Adipocyte (in vitro differentiated cells): ENCODE measurements at regions not wholly inside any gene's neighbourhood (a gene's known extent, or its start where the extent isn't known, plus 50 kb on each side); places are given as distances from the start of the nearest gene placed in this dataset.

ENCODE experiments used
- DNase-seq: peaks from one replicate; pipeline ENCODE4 v3.0.0-alpha.2; 2015; ENCODE audit warnings: low read depth
- H3K27me3 ChIP-seq: replicated peaks from 2 replicates; pipeline ENCODE4 v1.7.0; 2013; ENCODE audit warnings: mild to moderate bottlenecking, low read length, moderate library complexity; ENCODE audit not compliant: control insufficient read depth, insufficient read depth
- H3K36me3 ChIP-seq: 2 replicates; pipeline ENCODE4 v1.7.0; 2013; ENCODE audit warnings: low read length, mild to moderate bottlenecking, moderate library complexity; ENCODE audit not compliant: control insufficient read depth, insufficient read depth, severe bottlenecking
- H3K4me1 ChIP-seq: 2 replicates; pipeline ENCODE4 v1.7.0; 2013; ENCODE audit warnings: mild to moderate bottlenecking, low read length, moderate library complexity; ENCODE audit not compliant: control insufficient read depth, insufficient read depth
- H3K4me3 ChIP-seq: 2 replicates; pipeline ENCODE4 v1.7.0; 2013; ENCODE audit warnings: mild to moderate bottlenecking, low read length, moderate library complexity
- H3K9ac ChIP-seq: 2 replicates; pipeline ENCODE4 v1.7.0; 2013; ENCODE audit warnings: mild to moderate bottlenecking, low read length, moderate library complexity
- H3K9me3 ChIP-seq: 2 replicates; pipeline ENCODE4 v1.7.0; 2013; ENCODE audit warnings: mild to moderate bottlenecking, low read length, moderate library complexity; ENCODE audit not compliant: control insufficient read depth

GRCh38 chr5:18179579-18179978 lies 545.3 kb downstream of the TAF11L14 start:
- Histone ChIP-seq H3K9ac (no peak overlapping the region), H3K27me3 (no peaks in the 10 kb centered on the region), H3K9me3 (no peaks in the 10 kb centered on the region), H3K36me3 (no peaks in the 10 kb centered on the region), H3K4me3 (no peak overlapping the region), H3K4me1 (no peaks in the 10 kb centered on the region)
- DNase-seq: no peak

- Histone ChIP-seq H3K27me3 (no peaks in the 10 kb centered on the region), H3K4me3 (no peak overlapping the region), H3K4me1 (no peaks in the 10 kb centered on the region), H3K9ac (no peak overlapping the region), H3K36me3 (no peaks in the 10 kb centered on the region), H3K9me3 (no peaks in the 10 kb centered on the region)
- no peak for DNase-seq
Measured at GRCh38 chr5:18181575-18181974, 547.3 kb downstream of the TAF11L14 start.

- H3K27me3 ChIP-seq: no peaks in the 10 kb centered on the region
- peaks cover 14% of the 10 kb centered on the region for H3K9me3 ChIP-seq
- no peak for DNase-seq
- H3K4me3 ChIP-seq: no peak overlapping the region
- no peaks in the 10 kb centered on the region for H3K36me3 ChIP-seq
- H3K4me1 ChIP-seq: no peaks in the 10 kb centered on the region
- no peak overlapping the region for H3K9ac ChIP-seq
Measured at GRCh38 chr5:18195910-18196309, 561.6 kb downstream of the TAF11L14 start.

GRCh38 chr5:18197734-18198133 lies 563.5 kb downstream of the TAF11L14 start:
- Histone ChIP-seq H3K36me3 (no peaks in the 10 kb centered on the region), H3K27me3 (no peaks in the 10 kb centered on the region), H3K9ac (no peak overlapping the region), H3K9me3 (peaks cover 12% of the 10 kb centered on the region), H3K4me3 (no peak overlapping the region), H3K4me1 (no peaks in the 10 kb centered on the region)
- no peak for DNase-seq

GRCh38 chr5:18202164-18202563 lies 567.9 kb downstream of the TAF11L14 start:
- peak; percentile 36 for DNase-seq

DNA sequence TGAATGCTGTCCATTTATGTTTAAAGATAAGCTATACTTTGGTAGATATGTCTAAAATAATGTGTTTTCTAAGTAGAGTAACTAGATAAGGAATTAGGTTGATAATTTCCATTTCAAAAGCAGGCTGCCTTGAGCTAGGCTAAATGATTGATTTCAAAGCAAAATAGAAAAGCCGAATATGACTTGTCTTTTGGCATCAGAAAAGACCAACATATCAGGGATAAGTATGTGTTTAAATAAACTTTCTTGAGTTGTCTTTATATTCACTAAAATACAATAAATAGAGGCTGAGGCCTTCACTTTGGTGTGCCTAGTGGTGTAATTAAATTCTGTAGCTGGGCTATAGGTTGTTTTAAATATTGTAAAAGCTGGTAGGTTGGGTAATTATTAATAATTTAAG lies 569.0 kb downstream of the TAF11L14 start:
- H3K36me3 ChIP-seq: no peaks in the 10 kb centered on the region
- H3K4me1 ChIP-seq: no peaks in the 10 kb centered on the region
- H3K27me3 ChIP-seq: no peaks in the 10 kb centered on the region
- no peak overlapping the region for H3K9ac ChIP-seq
- DNase-seq: no peak
- H3K9me3 ChIP-seq: no peaks in the 10 kb centered on the region
- no peak overlapping the region for H3K4me3 ChIP-seq

More at GRCh38 chr5:18202164-18202563, 567.9 kb downstream of the TAF11L14 start:
- H3K36me3 ChIP-seq: no peaks in the 10 kb centered on the region
- peaks cover 9% of the 10 kb centered on the region for H3K9me3 ChIP-seq
- no peak overlapping the region for H3K4me3 ChIP-seq
- H3K9ac ChIP-seq: no peak overlapping the region
- H3K27me3 ChIP-seq: no peaks in the 10 kb centered on the region
- no peaks in the 10 kb centered on the region for H3K4me1 ChIP-seq

DNA sequence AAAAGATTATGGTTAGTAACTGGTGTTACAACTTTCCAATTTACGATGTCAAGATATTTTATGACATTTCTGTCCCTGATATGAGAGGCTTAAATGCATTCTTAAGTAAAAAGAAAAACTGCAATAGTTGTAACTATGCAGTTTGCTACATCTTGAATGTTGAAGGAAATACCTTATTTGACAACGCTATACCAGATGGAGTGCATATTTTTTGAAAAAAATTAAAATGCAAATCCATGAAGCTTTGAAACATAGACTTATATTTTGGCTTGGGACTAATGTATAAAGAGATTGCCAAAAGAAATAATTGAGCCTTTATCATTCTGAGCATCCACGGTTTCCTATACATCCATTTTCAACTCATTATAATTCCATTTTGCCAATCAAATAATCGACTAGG lies 579.4 kb downstream of the TAF11L14 start:
- Histone ChIP-seq H3K9me3 (peaks cover 3% of the 10 kb centered on the region), H3K36me3 (no peaks in the 10 kb centered on the region), H3K4me3 (no peak overlapping the region), H3K4me1 (no peaks in the 10 kb centered on the region), H3K9ac (no peak overlapping the region), H3K27me3 (no peaks in the 10 kb centered on the region)
- DNase-seq: no peak

- no peaks in the 10 kb centered on the region for H3K27me3 ChIP-seq
- peaks cover 3% of the 10 kb centered on the region for H3K9me3 ChIP-seq
- no peaks in the 10 kb centered on the region for H3K4me1 ChIP-seq
- no peak overlapping the region for H3K4me3 ChIP-seq
- no peak for DNase-seq
- H3K9ac ChIP-seq: no peak overlapping the region
- H3K36me3 ChIP-seq: no peaks in the 10 kb centered on the region
Measured at GRCh38 chr5:18216016-18216415, 581.8 kb downstream of the TAF11L14 start.

DNA sequence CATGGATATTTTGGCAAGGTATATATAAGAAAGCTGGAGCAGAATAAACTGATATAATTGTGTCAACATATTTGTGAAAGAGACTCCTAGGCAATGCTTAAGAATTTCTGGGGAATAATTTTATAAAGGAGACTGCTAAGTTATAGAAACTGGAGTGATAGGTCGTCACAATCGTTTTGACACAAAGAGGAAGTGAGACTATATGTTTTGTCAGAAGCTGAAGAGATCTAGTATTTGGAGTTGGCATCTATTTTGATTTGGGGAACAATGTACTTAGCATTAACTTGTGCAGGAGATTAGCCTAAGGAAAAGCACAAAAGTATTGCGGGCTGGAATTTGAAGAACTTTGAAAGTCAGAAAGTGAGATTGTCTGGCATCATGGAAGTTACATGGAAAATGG lies 582.5 kb downstream of the TAF11L14 start:
- Histone ChIP-seq H3K27me3 (no peaks in the 10 kb centered on the region), H3K36me3 (no peaks in the 10 kb centered on the region), H3K4me1 (no peaks in the 10 kb centered on the region), H3K9ac (no peak overlapping the region), H3K4me3 (no peak overlapping the region), H3K9me3 (peaks cover 3% of the 10 kb centered on the region)
- DNase-seq: no peak

- H3K4me1 ChIP-seq: no peaks in the 10 kb centered on the region
- H3K9ac ChIP-seq: no peak overlapping the region
- no peak for DNase-seq
- no peaks in the 10 kb centered on the region for H3K27me3 ChIP-seq
- no peaks in the 10 kb centered on the region for H3K9me3 ChIP-seq
- H3K4me3 ChIP-seq: no peak overlapping the region
- H3K36me3 ChIP-seq: no peaks in the 10 kb centered on the region
Measured at GRCh38 chr5:18219241-18219640, 585.0 kb downstream of the TAF11L14 start.

DNA sequence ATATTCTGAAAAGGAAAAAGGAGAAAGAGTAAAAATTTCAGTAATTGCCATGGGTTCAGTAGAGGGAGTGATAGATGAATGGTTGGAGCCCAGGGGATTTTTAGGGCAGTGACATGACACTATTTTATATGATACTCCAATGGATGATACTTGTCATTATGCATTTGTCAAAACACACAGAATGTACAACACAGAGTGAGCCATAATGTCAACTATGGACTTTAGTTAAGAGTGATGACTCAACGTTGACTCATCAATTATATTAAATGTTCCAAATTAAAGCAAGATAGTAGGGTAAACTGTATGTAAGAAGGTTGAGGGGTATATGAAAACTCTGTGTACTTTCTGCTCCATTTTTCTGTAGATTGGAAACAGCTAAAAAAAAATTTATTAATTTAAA lies 586.4 kb downstream of the TAF11L14 start:
- Histone ChIP-seq H3K4me1 (no peaks in the 10 kb centered on the region), H3K27me3 (no peaks in the 10 kb centered on the region), H3K9me3 (no peaks in the 10 kb centered on the region), H3K4me3 (no peak overlapping the region), H3K9ac (no peak overlapping the region), H3K36me3 (no peaks in the 10 kb centered on the region)
- DNase-seq: peak; percentile 15

- Histone ChIP-seq H3K9ac (no peak overlapping the region), H3K27me3 (no peaks in the 10 kb centered on the region), H3K36me3 (no peaks in the 10 kb centered on the region), H3K9me3 (peaks cover 7% of the 10 kb centered on the region), H3K4me3 (no peak overlapping the region), H3K4me1 (no peaks in the 10 kb centered on the region)
- peak; percentile 8 for DNase-seq
Measured at GRCh38 chr5:18236386-18236785, 602.1 kb downstream of the TAF11L14 start.
